ENCODE measurements at regions not wholly inside any gene's neighbourhood (a gene's known extent, or its start where the extent isn't known, plus 50 kb on each side); places are given as distances from the start of the nearest gene placed in this dataset.

DNA sequence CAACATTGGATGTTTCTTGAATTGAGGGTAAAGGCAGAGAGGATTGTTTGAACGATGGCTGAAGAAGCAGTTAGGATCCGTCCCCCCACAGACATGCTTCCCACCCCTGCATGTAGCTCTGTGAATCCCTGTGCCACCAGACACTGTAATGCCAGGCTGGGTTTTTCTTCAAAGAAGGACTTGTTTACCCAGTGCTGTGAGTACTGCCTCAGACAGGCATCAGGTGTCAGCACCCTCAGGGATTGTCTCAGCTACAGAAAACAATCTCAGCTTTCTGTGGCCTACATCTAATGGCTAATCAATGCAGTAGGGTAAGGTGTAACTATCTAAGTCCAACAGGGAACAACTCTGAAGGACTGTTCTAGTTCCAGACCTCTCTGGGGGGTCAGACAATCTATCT lies 853.0 kb upstream of the EPHA7 start:
- TF ChIP-seq, protein P1, sequence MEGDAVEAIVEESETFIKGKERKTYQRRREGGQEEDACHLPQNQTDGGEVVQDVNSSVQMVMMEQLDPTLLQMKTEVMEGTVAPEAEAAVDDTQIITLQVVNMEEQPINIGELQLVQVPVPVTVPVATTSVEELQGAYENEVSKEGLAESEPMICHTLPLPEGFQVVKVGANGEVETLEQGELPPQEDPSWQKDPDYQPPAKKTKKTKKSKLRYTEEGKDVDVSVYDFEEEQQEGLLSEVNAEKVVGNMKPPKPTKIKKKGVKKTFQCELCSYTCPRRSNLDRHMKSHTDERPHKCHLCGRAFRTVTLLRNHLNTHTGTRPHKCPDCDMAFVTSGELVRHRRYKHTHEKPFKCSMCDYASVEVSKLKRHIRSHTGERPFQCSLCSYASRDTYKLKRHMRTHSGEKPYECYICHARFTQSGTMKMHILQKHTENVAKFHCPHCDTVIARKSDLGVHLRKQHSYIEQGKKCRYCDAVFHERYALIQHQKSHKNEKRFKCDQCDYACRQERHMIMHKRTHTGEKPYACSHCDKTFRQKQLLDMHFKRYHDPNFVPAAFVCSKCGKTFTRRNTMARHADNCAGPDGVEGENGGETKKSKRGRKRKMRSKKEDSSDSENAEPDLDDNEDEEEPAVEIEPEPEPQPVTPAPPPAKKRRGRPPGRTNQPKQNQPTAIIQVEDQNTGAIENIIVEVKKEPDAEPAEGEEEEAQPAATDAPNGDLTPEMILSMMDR (IDR thresholded peaks at IDR 0.05; ENCODE audit: extremely low read depth in 1 of 2, insufficient read depth in 1 of 2, low read depth in 1 of 2, low read length in 2 of 2) = no peak
- no peak for TF ChIP-seq POLR2A (IDR thresholded peaks at IDR 0.05; ENCODE audit: low read depth, low read length)
- TF ChIP-seq MYC (IDR thresholded peaks at IDR 0.05; ENCODE audit: low read depth, low read length) = no peak
- no peak for TF ChIP-seq EZH2 (IDR thresholded peaks at IDR 0.05; ENCODE audit: borderline replicate concordance, low read depth, low read length, severe bottlenecking)
- TF ChIP-seq FOS (IDR thresholded peaks at IDR 0.05; ENCODE audit: borderline replicate concordance, insufficient read depth, low read length) = no peak
- no peak for TF ChIP-seq POLR2AphosphoS5 (IDR thresholded peaks at IDR 0.05; ENCODE audit: insufficient read depth, low read depth, low read length)
- TF ChIP-seq GATA2 (IDR thresholded peaks at IDR 0.05; ENCODE audit: insufficient read depth, insufficient read length, low read depth, low read length) = no peak
- TF ChIP-seq, protein P2, sequence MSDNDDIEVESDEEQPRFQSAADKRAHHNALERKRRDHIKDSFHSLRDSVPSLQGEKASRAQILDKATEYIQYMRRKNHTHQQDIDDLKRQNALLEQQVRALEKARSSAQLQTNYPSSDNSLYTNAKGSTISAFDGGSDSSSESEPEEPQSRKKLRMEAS (IDR thresholded peaks at IDR 0.05; ENCODE audit: insufficient read depth, insufficient read length) = no peak
- TF ChIP-seq JUN (IDR thresholded peaks at IDR 0.05; ENCODE audit: borderline replicate concordance, insufficient read depth, insufficient read length, low read depth) = no peak
